ENCODE measurements at regions not wholly inside any gene's neighbourhood (a gene's known extent, or its start where the extent isn't known, plus 50 kb on each side); places are given as distances from the start of the nearest gene placed in this dataset.

DNA sequence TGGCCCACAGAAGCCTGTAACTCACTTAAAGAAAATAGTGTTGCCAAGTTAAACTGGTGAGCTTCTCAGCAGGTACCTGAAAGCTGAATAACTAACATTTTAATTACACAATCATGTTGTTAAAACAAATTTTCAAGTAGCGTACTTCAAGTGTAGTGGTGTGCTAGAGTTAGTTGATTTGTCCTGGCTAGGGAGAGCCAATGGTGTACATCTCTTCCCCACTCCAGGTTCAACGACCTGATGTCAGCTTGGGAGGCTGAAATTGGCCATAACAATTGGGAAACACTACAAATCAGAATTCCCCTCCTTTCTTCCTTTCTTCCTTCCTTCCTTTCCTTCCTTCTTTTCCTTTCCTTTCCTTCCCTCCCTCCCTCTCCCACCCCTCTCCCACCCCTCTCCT is 295.3 kb upstream of the SLC24A2 start:
- DNase-seq (ENCODE audit: low read depth), result no peak

DNA sequence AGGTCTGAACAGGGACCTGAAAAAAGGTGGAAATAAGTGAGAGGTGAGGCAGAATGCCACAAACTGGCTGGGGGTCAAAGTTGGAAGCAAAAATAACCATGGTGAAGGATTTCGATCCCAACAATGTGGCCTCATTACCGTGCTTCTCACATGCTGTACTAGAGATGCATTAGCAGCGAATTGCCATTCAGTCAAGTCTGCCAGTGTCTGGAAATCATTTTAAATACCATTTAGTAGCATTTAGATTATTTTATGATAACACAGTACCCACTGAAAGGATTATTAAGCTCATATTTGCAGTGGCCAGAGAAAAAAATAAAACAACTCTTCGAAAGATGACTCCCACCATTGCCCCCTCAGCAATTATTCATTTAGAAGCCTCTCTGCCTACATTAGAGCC is 294.6 kb upstream of the SLC24A2 start:
- no peak for DNase-seq (ENCODE audit: low read depth)
- no peak overlapping the region for H3K4me3 ChIP-seq (ENCODE audit: low read depth, low read length)
- TF ChIP-seq, protein P1, sequence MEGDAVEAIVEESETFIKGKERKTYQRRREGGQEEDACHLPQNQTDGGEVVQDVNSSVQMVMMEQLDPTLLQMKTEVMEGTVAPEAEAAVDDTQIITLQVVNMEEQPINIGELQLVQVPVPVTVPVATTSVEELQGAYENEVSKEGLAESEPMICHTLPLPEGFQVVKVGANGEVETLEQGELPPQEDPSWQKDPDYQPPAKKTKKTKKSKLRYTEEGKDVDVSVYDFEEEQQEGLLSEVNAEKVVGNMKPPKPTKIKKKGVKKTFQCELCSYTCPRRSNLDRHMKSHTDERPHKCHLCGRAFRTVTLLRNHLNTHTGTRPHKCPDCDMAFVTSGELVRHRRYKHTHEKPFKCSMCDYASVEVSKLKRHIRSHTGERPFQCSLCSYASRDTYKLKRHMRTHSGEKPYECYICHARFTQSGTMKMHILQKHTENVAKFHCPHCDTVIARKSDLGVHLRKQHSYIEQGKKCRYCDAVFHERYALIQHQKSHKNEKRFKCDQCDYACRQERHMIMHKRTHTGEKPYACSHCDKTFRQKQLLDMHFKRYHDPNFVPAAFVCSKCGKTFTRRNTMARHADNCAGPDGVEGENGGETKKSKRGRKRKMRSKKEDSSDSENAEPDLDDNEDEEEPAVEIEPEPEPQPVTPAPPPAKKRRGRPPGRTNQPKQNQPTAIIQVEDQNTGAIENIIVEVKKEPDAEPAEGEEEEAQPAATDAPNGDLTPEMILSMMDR (conservative IDR thresholded peaks at IDR 0.05; ENCODE audit: low read depth, low read length), result no peak

More for the DNA sequence above, 295.3 kb upstream of the SLC24A2 start:
- no peak overlapping the region for H3K4me3 ChIP-seq (ENCODE audit: low read depth, low read length)
- TF ChIP-seq, protein P1 (conservative IDR thresholded peaks at IDR 0.05; ENCODE audit: low read depth, low read length), result no peak

DNA sequence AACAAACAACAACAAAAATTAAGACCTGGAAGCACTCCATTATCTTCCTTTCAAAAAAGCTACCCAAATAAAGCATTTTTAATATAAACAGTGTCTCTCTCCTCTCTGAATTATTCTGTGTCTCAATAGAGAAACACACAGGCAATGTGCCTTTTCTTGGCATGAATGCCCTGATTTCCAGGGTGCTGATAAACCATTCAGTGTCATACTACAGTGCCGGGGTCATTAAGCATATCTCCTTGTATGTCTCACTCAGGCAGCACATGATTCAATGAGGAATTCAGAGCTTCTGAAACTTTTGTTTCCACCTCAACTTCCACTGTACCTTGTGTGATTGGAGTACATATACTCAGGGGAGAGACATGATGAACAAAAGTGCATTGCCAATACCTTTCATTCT is 294.0 kb upstream of the SLC24A2 start:
- TF ChIP-seq, protein P1 (conservative IDR thresholded peaks at IDR 0.05; ENCODE audit: low read depth, low read length), result no peak
- H3K4me3 ChIP-seq (ENCODE audit: low read depth, low read length), result no peak overlapping the region
- peak; percentile 12 for DNase-seq (ENCODE audit: low read depth)

DNA sequence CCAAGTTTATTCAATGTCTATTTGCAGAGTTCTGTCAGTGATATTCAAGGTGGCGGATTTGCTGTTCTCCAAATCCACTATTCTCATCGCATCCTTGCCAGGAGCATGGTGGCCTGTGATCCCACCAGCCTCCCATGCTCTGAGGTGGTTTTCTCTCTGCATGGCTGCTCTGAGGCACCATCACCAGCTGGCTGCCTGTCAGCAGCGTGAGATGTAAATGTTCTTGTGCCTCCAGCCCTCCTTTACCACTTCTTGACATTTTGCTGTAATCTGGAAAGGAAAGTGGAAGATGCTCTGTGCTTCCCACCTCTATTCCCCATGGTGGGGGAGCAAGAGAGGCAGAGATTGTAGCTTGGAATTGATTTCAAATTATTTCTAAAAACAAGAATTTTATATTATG is 293.6 kb upstream of the SLC24A2 start:
- no peak overlapping the region for H3K4me3 ChIP-seq (ENCODE audit: low read depth, low read length)
- DNase-seq (ENCODE audit: low read depth), result no peak
- TF ChIP-seq, protein P1 (conservative IDR thresholded peaks at IDR 0.05; ENCODE audit: low read depth, low read length), result no peak

DNA sequence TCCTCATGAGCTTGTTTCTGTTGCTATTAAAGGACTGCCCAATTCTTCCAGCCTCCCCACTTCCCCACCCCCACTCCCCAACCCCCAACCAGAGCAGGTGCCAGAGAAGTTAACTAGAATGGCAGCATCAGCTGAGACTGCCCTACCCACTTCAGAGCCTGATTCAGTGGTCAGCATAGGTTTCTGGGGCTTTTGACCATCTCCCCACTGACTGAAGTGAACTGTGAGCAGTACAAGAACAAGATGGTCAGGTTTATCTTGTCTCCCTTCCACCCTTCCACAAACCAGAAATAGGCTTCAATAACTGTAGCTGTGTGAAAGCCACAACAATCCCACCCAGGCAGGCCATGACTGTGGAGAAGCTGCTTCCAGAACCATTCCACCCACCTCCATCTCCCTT is 289.4 kb upstream of the SLC24A2 start:
- TF ChIP-seq, protein P1 (conservative IDR thresholded peaks at IDR 0.05; ENCODE audit: low read depth, low read length), result no peak
- DNase-seq (ENCODE audit: low read depth), result no peak
- H3K4me3 ChIP-seq (ENCODE audit: low read depth, low read length), result no peak overlapping the region

DNA sequence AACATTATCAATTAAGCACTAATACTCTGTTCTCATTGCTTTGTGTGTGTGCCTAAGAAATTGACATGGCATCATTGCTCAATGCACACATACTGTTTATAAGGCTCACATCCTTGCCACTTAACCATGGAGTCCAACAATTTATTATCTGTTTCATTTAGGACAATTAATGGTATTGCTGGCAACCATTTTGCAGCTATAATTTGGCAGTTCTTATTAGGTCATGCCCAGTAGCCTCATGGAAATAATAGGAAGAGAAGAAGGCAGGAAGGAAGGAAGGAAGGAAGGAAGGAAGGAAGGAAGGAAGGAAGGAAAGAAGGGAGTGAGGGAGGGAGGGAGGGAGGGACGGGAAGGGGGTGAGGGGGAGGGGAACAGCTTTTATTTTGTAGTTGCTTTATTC is 285.5 kb upstream of the SLC24A2 start:
- TF ChIP-seq, protein P1 (conservative IDR thresholded peaks at IDR 0.05; ENCODE audit: low read depth, low read length), result no peak
- DNase-seq (ENCODE audit: low read depth), result no peak
- no peak overlapping the region for H3K4me3 ChIP-seq (ENCODE audit: low read depth, low read length)

DNA sequence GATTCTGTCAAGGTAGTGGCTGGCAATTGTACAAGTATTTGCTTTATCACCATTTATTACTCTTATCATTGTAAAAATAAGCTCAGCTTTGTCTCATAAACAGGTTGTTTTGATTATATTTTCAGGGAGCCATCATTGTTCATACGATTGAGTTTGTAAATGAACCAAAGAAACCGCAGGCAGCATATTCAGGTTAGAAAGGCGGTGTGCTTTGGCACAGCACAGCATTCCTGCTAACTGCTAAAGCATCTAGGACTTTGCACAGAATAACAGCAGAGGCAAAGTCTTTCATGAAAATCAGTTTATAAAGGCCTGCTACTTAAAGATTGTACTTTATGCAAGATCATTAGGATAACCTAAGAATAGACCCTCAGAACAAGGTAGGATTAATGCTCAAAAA is 281.5 kb upstream of the SLC24A2 start:
- H3K4me3 ChIP-seq (ENCODE audit: low read depth, low read length), result no peak overlapping the region
- TF ChIP-seq, protein P1 (conservative IDR thresholded peaks at IDR 0.05; ENCODE audit: low read depth, low read length), result no peak
- DNase-seq (ENCODE audit: low read depth), result peak; percentile 12
